Islet precursor cell (in vitro differentiated cells): ENCODE measurements at regions not wholly inside any gene's neighbourhood (a gene's known extent, or its start where the extent isn't known, plus 50 kb on each side); places are given as distances from the start of the nearest gene placed in this dataset.

Experiments used
- DNase-seq: peaks from one replicate; pipeline ENCODE4 v3.0.0-alpha.2; 2018

DNA sequence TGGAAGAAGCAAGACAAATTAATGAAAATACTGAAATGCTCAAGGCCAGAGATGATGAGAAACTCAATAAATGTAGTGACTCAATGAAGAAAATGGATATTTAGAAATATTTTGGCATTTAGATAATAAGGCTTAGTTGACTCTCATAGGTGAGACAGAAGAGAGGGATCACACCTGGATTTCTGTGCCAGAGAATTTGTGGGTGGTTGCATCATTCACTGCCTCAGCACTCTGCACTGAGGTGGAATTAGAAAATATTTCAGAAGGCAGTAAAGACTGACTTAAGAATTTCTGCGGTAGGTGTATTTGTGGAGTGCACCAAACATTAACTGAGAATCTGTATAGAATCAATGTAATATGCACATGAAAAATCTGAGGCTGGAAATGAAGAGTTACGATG lies 848.3 kb upstream of the PCDH9 start:
- DNase-seq = no peak

DNA sequence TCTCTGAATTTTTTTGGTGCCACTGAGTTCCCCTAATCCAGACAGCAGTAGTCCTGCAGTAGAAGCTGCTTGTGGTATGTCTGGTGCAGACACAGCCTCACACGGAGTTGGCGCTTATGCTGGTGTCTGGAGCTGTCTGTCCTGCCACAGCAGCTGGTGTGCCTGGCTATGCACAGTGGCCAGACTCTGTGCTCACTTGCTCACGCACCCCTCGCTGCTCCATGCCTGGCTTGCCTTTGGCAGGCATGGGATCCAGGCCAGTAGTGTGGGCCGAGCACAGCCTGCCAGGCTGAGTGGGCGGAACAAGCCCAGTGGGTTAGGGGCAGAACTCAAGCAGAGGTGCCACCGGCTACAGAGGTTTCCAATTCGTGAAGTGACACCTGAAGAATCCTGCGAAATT lies 845.9 kb upstream of the PCDH9 start:
- DNase-seq = no peak

DNA sequence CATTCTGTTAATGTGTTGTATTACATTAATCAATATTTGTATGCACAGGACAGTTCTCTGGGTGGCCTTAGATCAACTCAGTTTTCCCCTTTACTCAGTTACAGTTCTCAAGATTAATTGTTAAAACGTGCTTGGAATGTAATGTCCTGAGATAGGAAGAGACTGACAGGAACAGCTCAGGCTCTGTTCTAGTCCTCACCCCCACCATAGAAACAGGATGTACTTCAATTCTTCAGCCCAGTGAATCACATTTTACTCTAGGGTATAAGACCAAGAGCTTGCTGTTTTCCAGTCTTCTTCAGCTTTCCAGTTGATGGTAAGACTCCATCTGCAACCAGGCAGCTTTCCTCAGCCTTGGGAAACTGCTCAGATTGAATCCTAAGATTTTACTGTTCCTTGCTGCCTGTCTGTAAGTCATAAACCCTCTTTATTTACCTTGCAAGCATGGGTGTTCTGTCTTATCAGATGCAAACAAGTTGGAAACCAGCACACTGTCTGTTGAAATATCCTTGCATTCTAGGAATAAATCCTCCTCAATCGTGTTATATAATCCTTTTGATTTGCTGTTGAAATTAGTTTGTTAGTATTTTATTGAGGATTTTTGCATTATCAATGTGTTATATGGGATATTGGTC lies 836.9 kb upstream of the PCDH9 start:
- DNase-seq = no peak

DNA sequence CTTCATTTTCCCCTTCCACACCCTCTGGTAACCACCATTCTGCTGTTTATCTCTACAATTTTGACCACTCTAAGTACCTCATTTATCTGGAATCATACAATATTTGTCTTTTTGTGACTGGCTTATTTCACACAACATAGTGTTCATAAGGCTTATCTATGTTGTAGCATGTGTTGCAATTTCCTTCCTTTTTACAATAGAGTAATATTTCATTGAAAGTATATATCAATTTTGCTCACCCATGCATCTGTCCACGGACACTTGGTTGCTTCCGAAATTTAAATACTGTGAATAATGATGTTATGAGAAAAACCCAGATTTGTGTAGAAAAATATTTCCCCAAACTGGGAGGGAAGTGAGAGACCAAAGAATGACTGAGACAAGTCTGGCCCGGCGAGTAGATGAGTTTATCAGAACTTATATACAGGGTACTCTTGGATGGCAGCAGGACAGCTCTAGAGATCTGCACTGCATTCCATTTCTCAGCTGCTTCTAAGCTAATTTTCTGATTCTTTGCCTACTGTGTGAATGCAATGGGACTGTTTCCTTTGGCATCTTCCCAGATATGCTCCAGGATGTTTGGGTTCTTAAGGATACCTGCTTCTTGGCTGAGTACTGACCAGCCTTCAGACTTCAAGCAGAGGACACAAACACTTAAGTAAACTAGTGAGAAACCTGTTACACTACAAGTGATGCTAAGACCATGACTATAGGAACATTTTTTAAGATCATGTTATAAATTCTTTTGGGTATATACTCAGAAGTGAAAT lies 834.0 kb upstream of the PCDH9 start:
- DNase-seq = no peak

- DNase-seq = no peak
Measured at GRCh38 chr13:68063181-68063580, 833.0 kb upstream of the PCDH9 start.

- no peak for DNase-seq
Measured at GRCh38 chr13:68057836-68058235, 827.7 kb upstream of the PCDH9 start.

GRCh38 chr13:68056816-68057710 lies 826.9 kb upstream of the PCDH9 start:
- no peak for DNase-seq

- no peak for DNase-seq
Measured at GRCh38 chr13:68051910-68052309, 821.8 kb upstream of the PCDH9 start.

DNA sequence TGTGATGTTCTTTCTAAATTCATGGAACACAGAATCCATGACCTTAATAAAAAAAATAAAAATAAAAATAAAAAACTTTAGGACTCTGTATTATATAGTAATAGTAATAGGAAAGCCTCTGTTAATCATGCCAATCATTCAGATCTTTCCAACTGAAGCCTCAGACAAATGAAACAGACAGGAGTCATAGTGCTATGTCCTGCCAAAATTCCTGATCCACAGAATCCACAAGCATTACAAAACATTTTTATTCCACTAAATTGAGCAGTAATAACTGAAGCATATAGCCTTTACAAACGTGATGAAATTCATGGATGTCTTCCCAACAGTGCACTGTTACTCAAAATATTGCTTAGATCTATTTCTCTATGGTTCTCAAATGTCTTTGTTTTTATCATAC lies 820.6 kb upstream of the PCDH9 start:
- no peak for DNase-seq

DNA sequence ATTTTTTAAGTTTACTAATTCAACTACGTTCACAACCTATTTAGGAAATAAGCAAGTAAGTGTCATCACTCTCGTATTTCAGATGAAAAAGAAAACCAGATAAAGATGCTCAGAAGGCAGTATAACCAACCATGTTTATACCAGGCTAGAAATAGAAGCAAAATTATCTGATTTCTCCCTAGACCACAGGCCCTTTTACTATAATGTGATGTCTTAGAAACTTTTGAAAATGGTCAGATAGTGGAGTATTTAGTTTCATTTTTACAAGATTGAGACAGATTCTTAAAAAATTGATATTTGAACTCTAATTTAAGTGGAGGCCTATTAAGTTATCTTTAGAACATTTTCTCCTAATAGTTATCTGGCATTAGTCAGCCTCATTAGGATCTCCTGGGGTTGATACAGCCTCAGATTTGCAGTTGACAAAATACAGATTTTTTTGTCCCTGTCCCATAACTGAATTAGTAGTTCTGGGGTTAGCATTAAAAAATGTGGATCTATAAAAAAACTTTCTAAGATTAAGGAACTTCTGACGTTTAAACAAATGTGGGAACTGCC lies 818.7 kb upstream of the PCDH9 start:
- no peak for DNase-seq

DNA sequence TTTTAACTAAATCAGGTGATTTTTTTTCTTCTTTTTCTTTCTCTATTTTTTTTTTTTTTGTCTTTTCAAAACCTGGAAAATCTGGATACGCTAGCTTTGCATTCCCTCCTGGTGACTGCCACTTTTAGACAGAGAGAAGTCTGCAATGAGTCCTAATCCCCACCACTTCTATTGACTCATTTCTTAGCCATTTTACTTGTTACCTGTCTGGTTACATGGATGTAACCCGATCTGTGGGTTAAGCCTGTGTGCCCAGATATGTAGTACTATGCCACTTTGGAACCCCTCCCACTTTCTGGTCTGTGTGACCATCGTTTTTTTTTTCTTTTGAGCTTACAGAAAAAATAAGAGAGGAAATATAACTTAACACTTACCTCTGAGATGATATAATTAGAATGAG lies 817.8 kb upstream of the PCDH9 start:
- peak; percentile 57 for DNase-seq

GRCh38 chr13:68046903-68047302 lies 816.8 kb upstream of the PCDH9 start:
- no peak for DNase-seq

DNA sequence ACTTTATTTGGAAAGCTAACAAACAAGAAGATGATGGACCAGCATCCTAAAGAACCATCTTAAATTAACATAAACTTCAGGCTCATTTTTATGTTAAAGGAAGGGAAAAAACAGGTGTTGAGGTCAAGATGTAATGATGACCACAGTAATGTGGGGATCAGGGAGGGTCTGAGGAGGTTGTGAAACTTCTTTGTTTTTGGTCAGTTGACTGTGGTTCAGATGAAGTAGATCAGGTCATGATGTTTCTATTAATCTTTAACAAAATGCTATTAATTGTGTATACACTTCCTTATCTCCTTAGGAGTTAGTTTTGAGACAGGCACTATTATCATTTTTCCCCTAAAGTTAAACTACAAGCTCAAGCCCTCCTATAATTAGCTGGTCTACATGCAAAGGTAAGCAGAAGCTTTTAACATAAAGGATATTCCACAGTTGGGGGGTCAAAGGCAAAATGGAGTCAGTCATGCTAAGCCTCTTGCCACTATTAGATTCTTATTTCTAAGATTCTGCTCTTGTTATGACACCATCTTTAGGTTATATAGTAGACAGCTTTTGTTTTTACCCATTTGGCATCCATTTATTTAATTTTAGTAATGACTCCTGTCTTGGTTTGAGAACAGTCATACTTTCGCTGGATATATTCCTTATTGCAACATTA lies 800.1 kb upstream of the PCDH9 start:
- no peak for DNase-seq

DNA sequence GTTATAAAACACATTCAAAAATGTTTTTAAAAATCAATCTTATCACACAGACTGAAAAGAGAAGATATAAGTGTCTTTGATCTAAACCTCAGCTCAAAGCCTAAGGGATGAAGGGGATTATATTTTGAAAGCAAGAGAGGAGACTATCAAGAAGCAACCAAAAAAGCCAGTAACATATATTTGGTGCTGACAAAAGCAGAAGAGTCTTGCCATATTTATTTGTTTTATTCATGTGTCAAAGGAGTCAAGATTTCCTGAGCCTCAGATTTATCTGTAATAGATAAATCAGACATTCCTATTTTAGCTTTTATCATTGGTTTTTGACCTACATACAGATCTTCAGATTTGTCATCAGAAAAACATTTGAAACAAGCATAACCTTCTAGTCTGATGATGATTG lies 798.6 kb upstream of the PCDH9 start:
- DNase-seq = no peak

GRCh38 chr13:68027306-68027705 lies 797.2 kb upstream of the PCDH9 start:
- no peak for DNase-seq

DNA sequence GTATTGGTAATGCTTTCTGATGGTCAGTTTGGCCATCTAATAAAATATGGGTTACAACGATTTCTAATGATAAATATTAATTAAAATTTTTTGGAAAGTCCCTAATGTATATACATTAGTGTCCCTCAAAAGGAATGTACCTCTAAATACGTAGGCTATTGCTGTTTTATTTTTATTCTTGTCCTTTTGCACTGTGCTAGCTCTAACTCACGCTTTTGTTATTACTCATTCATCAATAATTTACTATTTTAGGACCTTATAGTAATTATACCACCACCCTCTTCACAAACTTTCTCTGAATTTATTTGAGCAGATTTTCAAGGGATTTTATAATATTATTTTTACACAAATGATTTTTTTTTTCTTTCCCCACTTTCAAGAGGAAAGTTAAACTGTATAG lies 795.9 kb upstream of the PCDH9 start:
- no peak for DNase-seq

DNA sequence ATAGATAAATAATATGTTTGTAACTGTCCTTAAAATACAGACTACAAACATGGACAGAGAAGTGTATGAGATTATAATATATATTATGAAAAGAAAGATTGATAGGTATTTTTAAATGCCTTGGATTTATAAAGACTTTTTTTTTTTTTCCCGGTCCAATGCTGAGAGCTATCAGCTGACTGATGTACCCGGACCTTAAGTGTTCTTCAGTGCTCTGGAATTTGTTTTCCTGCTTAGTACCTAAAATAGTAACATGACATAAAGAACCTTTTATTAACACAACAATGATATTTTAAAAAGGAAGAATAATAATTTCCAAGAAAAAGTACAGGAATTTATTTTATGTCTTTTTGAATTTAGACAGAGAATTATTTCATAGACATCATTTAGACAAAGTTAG lies 795.5 kb upstream of the PCDH9 start:
- DNase-seq = no peak

DNA sequence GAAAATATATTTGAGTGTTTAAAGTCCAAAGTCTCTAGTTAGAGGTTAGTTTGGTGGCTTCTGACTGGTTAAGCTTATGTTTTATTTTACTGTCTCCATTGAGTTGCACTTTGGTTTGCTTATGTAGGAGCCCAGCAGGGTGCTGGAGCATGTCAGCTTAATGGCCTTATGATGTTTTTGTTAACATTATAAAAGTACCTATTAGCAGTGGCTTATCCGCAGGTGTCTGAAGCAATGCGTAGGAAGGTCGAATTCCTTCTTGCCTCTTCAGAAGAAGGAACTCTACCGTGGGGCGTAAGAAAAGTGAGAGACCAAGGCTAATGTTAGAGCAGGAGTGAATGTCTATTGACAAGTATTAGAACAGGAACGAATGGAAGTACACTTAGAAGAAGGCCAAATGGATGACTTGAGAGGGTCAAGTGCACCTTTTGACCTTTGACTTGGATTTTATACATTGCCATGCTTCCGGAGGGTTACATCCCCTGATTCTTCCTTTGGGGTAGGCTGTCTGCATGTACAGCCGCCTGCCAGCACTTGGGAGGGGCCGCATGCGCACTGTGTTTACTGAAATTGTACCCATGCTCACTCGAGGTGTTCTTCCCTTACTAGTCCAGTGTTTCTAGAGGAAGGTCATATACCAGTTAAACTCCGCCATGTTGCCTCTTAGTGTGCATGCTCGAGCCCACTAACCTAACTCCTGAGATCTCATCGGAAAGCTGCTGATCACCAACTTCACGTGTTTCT lies 793.9 kb upstream of the PCDH9 start:
- DNase-seq = no peak

DNA sequence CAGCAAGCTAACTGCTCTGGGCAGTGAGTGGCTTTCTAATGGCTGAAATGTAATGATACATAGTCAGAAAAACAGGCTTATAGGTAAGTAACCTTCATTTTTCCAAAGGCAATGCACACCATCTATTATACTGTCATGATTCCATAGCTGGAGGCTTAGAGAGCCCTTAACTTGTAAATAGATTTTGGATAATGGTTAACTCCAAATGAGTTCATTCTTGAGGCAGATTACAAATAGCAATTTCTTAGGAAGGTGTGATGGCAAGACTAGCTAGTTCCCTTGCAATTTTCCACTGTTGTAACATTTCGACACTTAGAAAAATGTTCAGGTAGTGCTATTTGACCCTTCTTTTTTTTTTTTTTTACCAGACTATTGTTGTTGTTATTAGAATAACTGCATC lies 789.8 kb upstream of the PCDH9 start:
- no peak for DNase-seq

GRCh38 chr13:68009546-68009945 lies 779.4 kb upstream of the PCDH9 start:
- no peak for DNase-seq

- DNase-seq = no peak
Measured at GRCh38 chr13:68007576-68007975, 777.4 kb upstream of the PCDH9 start.

DNA sequence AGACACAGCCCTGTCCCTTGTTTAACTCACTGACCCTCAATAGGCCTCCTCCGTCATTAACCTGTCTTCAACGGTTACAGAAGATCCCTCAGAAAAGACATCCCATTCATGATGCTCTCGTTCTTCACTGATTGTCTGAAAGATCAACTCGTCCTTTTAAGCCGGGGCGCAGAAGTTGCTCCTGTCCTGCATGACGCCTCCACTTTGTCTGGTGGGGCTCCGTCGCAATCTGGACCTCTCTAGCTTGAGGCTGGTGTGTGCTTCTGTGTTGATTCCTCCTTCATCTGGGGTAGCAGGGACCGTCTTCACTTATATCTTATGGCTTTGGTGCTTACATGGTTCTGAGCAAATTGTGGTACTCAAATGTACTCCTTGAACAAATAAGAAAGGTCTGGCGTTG lies 766.0 kb upstream of the PCDH9 start:
- DNase-seq = no peak
